SK-N-SH (cell line): ENCODE measurements at regions not wholly inside any gene's neighbourhood (a gene's known extent, or its start where the extent isn't known, plus 50 kb on each side); places are given as distances from the start of the nearest gene placed in this dataset.

Source experiments
- CTCF ChIA-PET: fragments of 300-600, 350-600 bp; formaldehyde crosslinking; extraction: SDS; loops from one replicate; lab custom pipeline; 2021; lab: Yijun Ruan, JAX
- POLR2A ChIA-PET: fragments of 350-600 bp; sonication (Branson Sonifier 250); formaldehyde crosslinking; extraction: SDS; loops from one replicate; lab custom pipeline; 2020; ENCODE audit warnings: antibody characterized with exemption, inconsistent platforms; lab: Yijun Ruan, JAX
- DNase-seq: peaks from one replicate; pipeline ENCODE4 v3.0.0; 2012
- H2AFZ ChIP-seq: fragments of 200-600 bp; sonication (generic); 2 replicates; pipeline ENCODE4 v1.8.1; 2016; ENCODE audit warnings: antibody characterized with exemption, mild to moderate bottlenecking, low read depth
- H3F3A ChIP-seq: fragments of 200-600 bp; sonication (generic); replicated peaks from 2 replicates; pipeline ENCODE3; 2016; ENCODE audit warnings: antibody characterized with exemption, mild to moderate bottlenecking; ENCODE audit not compliant: insufficient read depth
- H3K27ac ChIP-seq, 2 experiments: fragments of 200-500 bp in 1 of 2; fragments of 200-600 bp in 1 of 2; sonication (Bioruptor generic) in 1 of 2; sonication (generic), shearing (Covaris generic) in 1 of 2; 2 replicates each; pipeline versions ENCODE4 v1.5.1 to v1.6.1; 2014 to 2016; ENCODE audit warnings: low read depth in 2 of 2, inconsistent platforms in 1 of 2, low read length in 1 of 2, mild to moderate bottlenecking in 1 of 2, mixed read lengths in 1 of 2
- H3K27me3 ChIP-seq: fragments of 200-600 bp; sonication (generic), shearing (Covaris generic); 2 replicates; pipeline ENCODE4 v1.6.1; 2016; ENCODE audit warnings: mixed run types; ENCODE audit not compliant: insufficient read depth
- H3K36me3 ChIP-seq, 2 experiments: fragments of 200-500 bp in 1 of 2; fragments of 200-600 bp in 1 of 2; sonication (Bioruptor generic) in 1 of 2; sonication (generic) in 1 of 2; replicated peaks in 1 of 2; 2 replicates each; pipeline versions ENCODE3 to v1.5.1; 2014 to 2016; ENCODE audit warnings: low read length in 1 of 2, mild to moderate bottlenecking in 1 of 2; ENCODE audit not compliant: insufficient read depth in 2 of 2, control insufficient read depth in 1 of 2
- H3K4me1 ChIP-seq, 2 experiments: fragments of 200-500 bp in 1 of 2; fragments of 200-600 bp in 1 of 2; sonication (Bioruptor generic) in 1 of 2; sonication (generic), shearing (Covaris generic) in 1 of 2; 2 replicates each; pipeline versions ENCODE4 v1.5.1 to v1.6.1; 2014 to 2016; ENCODE audit warnings: low read depth in 1 of 2, low read length in 1 of 2, mixed run types in 1 of 2; ENCODE audit not compliant: insufficient read depth in 2 of 2, control insufficient read depth in 1 of 2
- H3K4me2 ChIP-seq: fragments of 200-600 bp; sonication (generic), shearing (Covaris generic); 2 replicates; pipeline ENCODE4 v1.6.1; 2017; ENCODE audit warnings: mixed run types
- H3K4me3 ChIP-seq, 2 experiments: fragments of 200-500 bp in 1 of 2; fragments of 200-600 bp in 1 of 2; sonication (Bioruptor generic) in 1 of 2; sonication (generic), shearing (Covaris generic) in 1 of 2; 2 replicates each; pipeline versions ENCODE4 v1.5.1 to v1.8.1; 2014 to 2016; ENCODE audit warnings: low read depth in 2 of 2, inconsistent platforms in 1 of 2, low read length in 1 of 2, mild to moderate bottlenecking in 1 of 2, mixed read lengths in 1 of 2, moderate library complexity in 1 of 2
- H3K79me2 ChIP-seq: fragments of 200-600 bp; sonication (generic); 2 replicates; pipeline ENCODE4 v1.8.1; 2017; ENCODE audit warnings: mild to moderate bottlenecking; ENCODE audit not compliant: insufficient read depth
- H3K9ac ChIP-seq: fragments of 200-600 bp; sonication (generic); 2 replicates; pipeline ENCODE4 v1.6.1; 2017; ENCODE audit warnings: mixed run types
- H3K9me2 ChIP-seq: fragments of 200-600 bp; sonication (generic); 2 replicates; pipeline ENCODE4 v1.6.1; 2017; ENCODE audit warnings: mixed run types
- H3K9me3 ChIP-seq: fragments of 200-600 bp; sonication (generic); 2 replicates; pipeline ENCODE4 v1.6.1; 2017; ENCODE audit warnings: mixed run types, mild to moderate bottlenecking, moderate library complexity
- H4K20me1 ChIP-seq: fragments of 200-600 bp; sonication (generic); 2 replicates; pipeline ENCODE4 v1.6.1; 2017; ENCODE audit warnings: mild to moderate bottlenecking, mixed run types; ENCODE audit not compliant: insufficient read depth
- CTCF ChIP-seq: fragments of 200-600 bp; sonication (generic); IDR thresholded peaks from 2 replicates; pipeline ENCODE4 v1.6.1; 2017; ENCODE audit warnings: antibody characterized with exemption, mild to moderate bottlenecking, moderate library complexity
- EP300 ChIP-seq, 2 experiments: IDR thresholded peaks; 2 replicates each; pipeline versions ENCODE4 v1.4.0 to v1.6.1; 2012; ENCODE audit warnings: borderline replicate concordance in 1 of 2, low read depth in 1 of 2, low read length in 1 of 2
- EZH2phosphoT487 ChIP-seq: fragments of 200-600 bp; sonication (generic); IDR thresholded peaks from 2 replicates; pipeline ENCODE4 v1.6.1; 2017; ENCODE audit warnings: low read depth, mixed run types, mild to moderate bottlenecking, antibody characterized with exemption, moderate library complexity, borderline replicate concordance
- FOXJ3 ChIP-seq: sonication (generic); formaldehyde crosslinking; IDR thresholded peaks from 2 replicates; pipeline ENCODE4 v1.5.1; 2020; ENCODE audit warnings: mild to moderate bottlenecking, missing genetic modification reagents
- GABPA ChIP-seq: IDR thresholded peaks from 2 replicates; pipeline ENCODE4 v1.4.0; 2012; ENCODE audit warnings: low read depth, mild to moderate bottlenecking
- JUND ChIP-seq: IDR thresholded peaks from 2 replicates; pipeline ENCODE4 v1.4.0; 2012
- NRF1 ChIP-seq: IDR thresholded peaks from 2 replicates; pipeline ENCODE4 v1.6.1; 2012; ENCODE audit warnings: low read depth, mild to moderate bottlenecking, low read length
- RAD21 ChIP-seq: IDR thresholded peaks from 2 replicates; pipeline ENCODE4 v1.6.1; 2012; ENCODE audit warnings: mild to moderate bottlenecking, low read length
- RXRA ChIP-seq: IDR thresholded peaks from 2 replicates; pipeline ENCODE4 v1.4.0; 2012; ENCODE audit warnings: low read depth, mild to moderate bottlenecking, borderline replicate concordance
- SMC3 ChIP-seq: IDR thresholded peaks from 2 replicates; pipeline ENCODE4 v1.6.1; 2012; ENCODE audit warnings: low read depth, low read length, improper control_type of control experiment
- TAF1 ChIP-seq: IDR thresholded peaks from 2 replicates; pipeline ENCODE4 v1.6.1; 2012; ENCODE audit warnings: low read depth, mild to moderate bottlenecking, low read length, moderate library complexity, borderline replicate concordance
- USF2 ChIP-seq: fragments of 150-350 bp; IDR thresholded peaks from 2 replicates; pipeline ENCODE4 v1.6.1; 2017; ENCODE audit warnings: antibody characterized with exemption, low read length, low read depth, borderline replicate concordance
- WGBS: methylation state at CpG from one replicate; pipeline ENCODE4 v1.1.6; 2017; ENCODE audit warnings: low lambda C conversion rate; 5-methylcytosine and 5-hydroxymethylcytosine counted together

GRCh38 chr5:174301848-174302625 is 256.5 kb downstream of the NSG2 start (continued):
- TF ChIP-seq CTCF: no peak
- TF ChIP-seq RXRA: no peak

GRCh38 chr5:174303035-174303434 is 257.5 kb downstream of the NSG2 start:
- no peaks in the 10 kb centered on the region for H3K27me3 ChIP-seq
- H2AFZ ChIP-seq: no peak overlapping the region
- H3F3A ChIP-seq: no peaks in the 10 kb centered on the region
- CTCF ChIA-PET: interaction anchor here (1.3 to 13.7 kb wide), 5 partner anchors 9 to 256 kb away, joined by 3 to 298 read pairs (median 17); partner anchors contain the start of gene NSG2
- no peaks in the 10 kb centered on the region for H3K9me2 ChIP-seq
- peak overlapping the region in 1 of 2 experiments; percentile 34; a peak in 1 of 4 replicates for H3K27ac ChIP-seq
- POLR2A ChIA-PET: no interaction called here
- H3K36me3 ChIP-seq: no peaks in the 10 kb centered on the region
- no peaks in the 10 kb centered on the region for H3K9me3 ChIP-seq
- H3K4me3 ChIP-seq: no peak overlapping the region
- no peaks in the 10 kb centered on the region for H3K79me2 ChIP-seq
- 58% methylated on average over 8 of the region's 8 CpGs for WGBS
- H3K4me1 ChIP-seq: peaks cover 0 to 24% of the 10 kb centered on the region in 2 experiments; a peak in 2 of 4 replicates
- TF ChIP-seq TAF1 (no peak), NRF1 (no peak), CTCF (no peak)
- TF ChIP-seq, all 33 proteins: peak for 0
- DNase-seq: peak; percentile 54
- H4K20me1 ChIP-seq: no peaks in the 10 kb centered on the region
- H3K4me2 ChIP-seq: no peak overlapping the region
- no peak overlapping the region for H3K9ac ChIP-seq

- 54% methylated on average over 10 of the region's 10 CpGs for WGBS
- TF ChIP-seq GABPA (no peak), RAD21 (no peak), EP300 (IDR thresholded peaks at IDR 0.05; ENCODE audit: borderline replicate concordance in 1 of 2, low read depth in 1 of 2, low read length in 1 of 2) (no peak), SMC3 (no peak), EZH2phosphoT487 (no peak), USF2 (no peak), FOXJ3 (CRISPR knock-in tag) (no peak), JUND (no peak)
- TF ChIP-seq, all 33 proteins: peak for 0
- no peak overlapping the region for H3K4me3 ChIP-seq
- no peak for DNase-seq
- ChIA-PET CTCF (interaction anchor here (1.3 to 13.7 kb wide), 5 partner anchors 8 to 257 kb away, joined by 3 to 298 read pairs (median 17); partner anchors contain the start of gene NSG2), POLR2A (no interaction called here)
- no peaks in the 10 kb centered on the region for H3K79me2 ChIP-seq
- no peaks in the 10 kb centered on the region for H3K36me3 ChIP-seq
- H3K9me3 ChIP-seq: no peaks in the 10 kb centered on the region
- no peaks in the 10 kb centered on the region for H3K9me2 ChIP-seq
- H3K4me2 ChIP-seq: no peak overlapping the region
- H3K27me3 ChIP-seq: no peaks in the 10 kb centered on the region
- peaks cover 0 to 24% of the 10 kb centered on the region in 2 experiments; a peak in 2 of 4 replicates for H3K4me1 ChIP-seq
- peak overlapping the region in 1 of 2 experiments; percentile 34; a peak in 2 of 4 replicates for H3K27ac ChIP-seq
- no peaks in the 10 kb centered on the region for H3F3A ChIP-seq
- H4K20me1 ChIP-seq: no peaks in the 10 kb centered on the region
- H3K9ac ChIP-seq: no peak overlapping the region
- no peak overlapping the region for H2AFZ ChIP-seq
Measured at GRCh38 chr5:174303437-174304045, 258.0 kb downstream of the NSG2 start.
